ENCODE measurements at regions not wholly inside any gene's neighbourhood (a gene's known extent, or its start where the extent isn't known, plus 50 kb on each side); places are given as distances from the start of the nearest gene placed in this dataset.

DNA sequence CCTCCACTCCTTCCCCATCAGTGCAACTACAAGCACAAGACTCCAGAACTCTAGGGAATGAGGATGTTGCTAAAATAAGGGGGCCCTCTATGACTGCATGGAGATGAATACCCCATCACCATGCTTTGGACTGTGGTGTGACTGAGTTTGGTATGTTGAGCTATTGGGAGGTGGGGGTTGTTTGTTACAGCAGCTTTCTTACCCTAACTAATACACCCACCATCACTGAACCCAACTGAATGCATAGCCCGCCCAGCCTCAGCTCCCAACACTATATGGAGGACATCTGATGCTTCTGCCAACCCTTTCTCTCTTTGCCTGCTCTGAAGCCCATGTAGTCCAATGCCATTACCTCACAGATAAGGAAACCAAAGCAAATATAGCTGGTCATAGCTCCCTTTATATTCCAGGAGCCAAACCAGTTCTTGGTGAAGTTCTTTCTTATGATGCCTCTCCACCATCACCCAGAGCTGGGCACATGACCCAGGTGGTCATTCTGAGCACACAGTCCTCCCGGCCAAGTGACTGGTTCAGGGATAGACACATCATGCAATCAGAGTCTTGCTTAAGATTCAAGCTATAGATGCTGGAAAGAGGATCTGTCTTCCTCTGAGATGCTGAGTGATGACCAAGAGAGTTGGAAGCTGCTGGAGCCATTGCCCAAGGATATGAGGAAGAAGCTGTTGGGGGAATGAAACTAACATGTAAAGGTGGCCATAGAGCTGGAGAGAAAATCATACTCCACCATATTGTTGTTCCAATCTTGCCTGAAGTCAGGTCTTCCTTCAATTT is 155.6 kb upstream of the HAAO start:
- peaks cover 3% of the 10 kb centered on the region; the same call in 1 of the 3 replicates for H3K36me3 Mint-ChIP-seq (ENCODE audit: low read depth)
- H3K9me3 Mint-ChIP-seq = peaks cover 4% of the 10 kb centered on the region; the same call in 1 of the 3 replicates
- no peaks in the 10 kb centered on the region for H3K36me3 ChIP-seq (ENCODE audit: insufficient read depth)
- no peaks in the 10 kb centered on the region for H3F3A ChIP-seq (replicated peaks; ENCODE audit: low read depth)
- no peaks in the 10 kb centered on the region for H3K79me2 ChIP-seq (replicated peaks; ENCODE audit: insufficient read depth)
- 0 out of 2 replicates have a peak, but pooled peaks cover 4% of the 10 kb centered on the region for H3K4me1 ChIP-seq (ENCODE audit: insufficient read depth)
- H4K20me1 ChIP-seq (replicated peaks; ENCODE audit: insufficient read depth) = no peaks in the 10 kb centered on the region
- ATAC-seq (no peak), DNase-seq (ENCODE audit: low spot score) (no peak)
- no peak overlapping the region for H3K4me3 ChIP-seq
- H3K4me2 ChIP-seq = no peak overlapping the region
- peaks cover 8% of the 10 kb centered on the region for H3K4me1 Mint-ChIP-seq
- H3K27ac ChIP-seq (ENCODE audit: low read depth) = no peak overlapping the region
- H3K27me3 Mint-ChIP-seq (ENCODE audit: insufficient read depth, low read depth, poor library complexity) = peaks cover 9% of the 10 kb centered on the region
- H3K9me2 ChIP-seq (ENCODE audit: insufficient read depth) = no peaks in the 10 kb centered on the region
- no peak overlapping the region for H2AFZ ChIP-seq
- no peak overlapping the region for H3K4me3 Mint-ChIP-seq
- H3K27ac Mint-ChIP-seq = no peak overlapping the region; the same call in 1 of the 2 replicates
- no peaks in the 10 kb centered on the region for H3K27me3 ChIP-seq (ENCODE audit: insufficient read depth)
- no peak for TF ChIP-seq ZNF114 (CRISPR knock-in tag; IDR thresholded peaks at IDR 0.05)
- TF ChIP-seq EZH2 (IDR thresholded peaks at IDR 0.05; ENCODE audit: low read depth, unreplicated experiment) = no peak
- TF ChIP-seq STAT1 (IDR thresholded peaks at IDR 0.05; ENCODE audit: unreplicated experiment) = no peak
- no peak for TF ChIP-seq NANOG (IDR thresholded peaks at IDR 0.05; ENCODE audit: borderline replicate concordance)
- no peak for TF ChIP-seq POLR2AphosphoS5 (IDR thresholded peaks at IDR 0.05; ENCODE audit: low read depth)
- TF ChIP-seq ZNF331 (CRISPR knock-in tag; IDR thresholded peaks at IDR 0.05; ENCODE audit: low read depth) = no peak
- TF ChIP-seq, protein P1, sequence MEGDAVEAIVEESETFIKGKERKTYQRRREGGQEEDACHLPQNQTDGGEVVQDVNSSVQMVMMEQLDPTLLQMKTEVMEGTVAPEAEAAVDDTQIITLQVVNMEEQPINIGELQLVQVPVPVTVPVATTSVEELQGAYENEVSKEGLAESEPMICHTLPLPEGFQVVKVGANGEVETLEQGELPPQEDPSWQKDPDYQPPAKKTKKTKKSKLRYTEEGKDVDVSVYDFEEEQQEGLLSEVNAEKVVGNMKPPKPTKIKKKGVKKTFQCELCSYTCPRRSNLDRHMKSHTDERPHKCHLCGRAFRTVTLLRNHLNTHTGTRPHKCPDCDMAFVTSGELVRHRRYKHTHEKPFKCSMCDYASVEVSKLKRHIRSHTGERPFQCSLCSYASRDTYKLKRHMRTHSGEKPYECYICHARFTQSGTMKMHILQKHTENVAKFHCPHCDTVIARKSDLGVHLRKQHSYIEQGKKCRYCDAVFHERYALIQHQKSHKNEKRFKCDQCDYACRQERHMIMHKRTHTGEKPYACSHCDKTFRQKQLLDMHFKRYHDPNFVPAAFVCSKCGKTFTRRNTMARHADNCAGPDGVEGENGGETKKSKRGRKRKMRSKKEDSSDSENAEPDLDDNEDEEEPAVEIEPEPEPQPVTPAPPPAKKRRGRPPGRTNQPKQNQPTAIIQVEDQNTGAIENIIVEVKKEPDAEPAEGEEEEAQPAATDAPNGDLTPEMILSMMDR (conservative IDR thresholded peaks at IDR 0.05; ENCODE audit: low read depth in 2 of 2) = no peak
- no peak for TF ChIP-seq CREB1 (CRISPR knock-in tag; IDR thresholded peaks at IDR 0.05; ENCODE audit: low read depth)
- no peak for TF ChIP-seq JUNB (IDR thresholded peaks at IDR 0.05; ENCODE audit: unreplicated experiment)
- TF ChIP-seq EZH2phosphoT487 (IDR thresholded peaks at IDR 0.05; ENCODE audit: unreplicated experiment) = no peak
- TF ChIP-seq REST (IDR thresholded peaks at IDR 0.05; ENCODE audit: unreplicated experiment) = no peak
- no peak for TF ChIP-seq ZNF462 (CRISPR knock-in tag; IDR thresholded peaks at IDR 0.05)
- TF ChIP-seq ETS1 (IDR thresholded peaks at IDR 0.05) = no peak

All from GM23338 (cell line).